ENCODE measurements at regions not wholly inside any gene's neighbourhood (a gene's known extent, or its start where the extent isn't known, plus 50 kb on each side); places are given as distances from the start of the nearest gene placed in this dataset.
"Not testable (repeated sequence)": the region's sequence is repeated elsewhere in the genome, so short reads cannot be mapped to it uniquely, and the experiment has no call there.

GRCh38 chr15:95150466-95150865, 919.1 kb downstream of the MCTP2 start:
- H3K4me2 ChIP-seq (ENCODE audit: low read depth, low read length), result no peak overlapping the region
- DNase-seq, result no peak
- H3K79me2 ChIP-seq (ENCODE audit: low read length), result no peaks in the 10 kb centered on the region
- no peaks in the 10 kb centered on the region for H4K20me1 ChIP-seq (ENCODE audit: insufficient read depth, low read length)
- no peak overlapping the region for H3K4me3 ChIP-seq (ENCODE audit: low read length)
- no peaks in the 10 kb centered on the region for H3K36me3 ChIP-seq (replicated peaks; ENCODE audit: insufficient read depth, low read length)
- H3K27me3 ChIP-seq (replicated peaks; ENCODE audit: insufficient read depth, low read length), result no peaks in the 10 kb centered on the region
- H3F3A ChIP-seq (ENCODE audit: insufficient read depth, low read length), result no peaks in the 10 kb centered on the region
- no peak overlapping the region for H3K27ac ChIP-seq (ENCODE audit: low read length)
- no peak for TF ChIP-seq EZH2 (optimal IDR thresholded peaks at IDR 0.05; ENCODE audit: low read depth, low read length)
- TF ChIP-seq EZH2phosphoT487 (IDR thresholded peaks at IDR 0.05; ENCODE audit: low read length), result no peak
- no peak for TF ChIP-seq CTCF (IDR thresholded peaks at IDR 0.05; ENCODE audit: low read length)
- no peaks in the 10 kb centered on the region for H3K9me2 ChIP-seq (replicated peaks; ENCODE audit: insufficient read depth, low read length)
- no peaks in the 10 kb centered on the region for H3K9me3 ChIP-seq (replicated peaks; ENCODE audit: insufficient read depth, low read length)
- no peak overlapping the region for H3K9ac ChIP-seq (ENCODE audit: low read length)
- no peaks in the 10 kb centered on the region for H3K4me1 ChIP-seq (ENCODE audit: low read length)
- H2AFZ ChIP-seq (ENCODE audit: low read length), result no peak overlapping the region

- no peak overlapping the region for H3K27ac ChIP-seq (ENCODE audit: low read length)
- H2AFZ ChIP-seq (ENCODE audit: low read length), result no peak overlapping the region
- no peaks in the 10 kb centered on the region for H3K4me1 ChIP-seq (ENCODE audit: low read length)
- no peaks in the 10 kb centered on the region for H3F3A ChIP-seq (ENCODE audit: insufficient read depth, low read length)
- no peaks in the 10 kb centered on the region for H3K9me2 ChIP-seq (replicated peaks; ENCODE audit: insufficient read depth, low read length)
- no peak overlapping the region for H3K9ac ChIP-seq (ENCODE audit: low read length)
- H4K20me1 ChIP-seq (ENCODE audit: insufficient read depth, low read length), result no peaks in the 10 kb centered on the region
- H3K9me3 ChIP-seq (replicated peaks; ENCODE audit: insufficient read depth, low read length), result no peaks in the 10 kb centered on the region
- TF ChIP-seq EZH2phosphoT487 (IDR thresholded peaks at IDR 0.05; ENCODE audit: low read length) (no peak), EZH2 (optimal IDR thresholded peaks at IDR 0.05; ENCODE audit: low read depth, low read length) (no peak), CTCF (IDR thresholded peaks at IDR 0.05; ENCODE audit: low read length) (no peak)
- H3K27me3 ChIP-seq (replicated peaks; ENCODE audit: insufficient read depth, low read length), result no peaks in the 10 kb centered on the region
- no peak for DNase-seq
- H3K36me3 ChIP-seq (replicated peaks; ENCODE audit: insufficient read depth, low read length), result no peaks in the 10 kb centered on the region
- H3K4me2 ChIP-seq (ENCODE audit: low read depth, low read length), result no peak overlapping the region
- H3K4me3 ChIP-seq (ENCODE audit: low read length), result no peak overlapping the region
- H3K79me2 ChIP-seq (ENCODE audit: low read length), result no peaks in the 10 kb centered on the region
Measured at GRCh38 chr15:95152741-95153140, 921.4 kb downstream of the MCTP2 start.

GRCh38 chr15:95153201-95153600, 921.8 kb downstream of the MCTP2 start:
- not testable (repeated sequence) for H3K36me3 ChIP-seq (replicated peaks; ENCODE audit: insufficient read depth, low read length); H3K9ac ChIP-seq (ENCODE audit: low read length); H3K4me2 ChIP-seq (ENCODE audit: low read depth, low read length); DNase-seq; H3K79me2 ChIP-seq (ENCODE audit: low read length); H2AFZ ChIP-seq (ENCODE audit: low read length); H3F3A ChIP-seq (ENCODE audit: insufficient read depth, low read length); H3K4me3 ChIP-seq (ENCODE audit: low read length); H3K4me1 ChIP-seq (ENCODE audit: low read length); H3K27me3 ChIP-seq (replicated peaks; ENCODE audit: insufficient read depth, low read length); H3K9me3 ChIP-seq (replicated peaks; ENCODE audit: insufficient read depth, low read length); H3K27ac ChIP-seq (ENCODE audit: low read length); H3K9me2 ChIP-seq (replicated peaks; ENCODE audit: insufficient read depth, low read length); H4K20me1 ChIP-seq (ENCODE audit: insufficient read depth, low read length)

GRCh38 chr15:95160316-95160715, 929.0 kb downstream of the MCTP2 start:
- Histone ChIP-seq H3K4me2 (ENCODE audit: low read depth, low read length) (no peak overlapping the region), H3K79me2 (ENCODE audit: low read length) (no peaks in the 10 kb centered on the region), H3K9me2 (replicated peaks; ENCODE audit: insufficient read depth, low read length) (no peaks in the 10 kb centered on the region), H3K27ac (ENCODE audit: low read length) (no peak overlapping the region), H3K36me3 (replicated peaks; ENCODE audit: insufficient read depth, low read length) (no peaks in the 10 kb centered on the region), H3F3A (ENCODE audit: insufficient read depth, low read length) (no peaks in the 10 kb centered on the region), H3K4me1 (ENCODE audit: low read length) (no peaks in the 10 kb centered on the region), H4K20me1 (ENCODE audit: insufficient read depth, low read length) (no peaks in the 10 kb centered on the region), H3K27me3 (replicated peaks; ENCODE audit: insufficient read depth, low read length) (no peaks in the 10 kb centered on the region), H3K9me3 (replicated peaks; ENCODE audit: insufficient read depth, low read length) (no peaks in the 10 kb centered on the region), H3K4me3 (ENCODE audit: low read length) (no peak overlapping the region), H2AFZ (ENCODE audit: low read length) (no peak overlapping the region), H3K9ac (ENCODE audit: low read length) (no peak overlapping the region)
- DNase-seq, result no peak
- TF ChIP-seq EZH2phosphoT487 (IDR thresholded peaks at IDR 0.05; ENCODE audit: low read length) (no peak), CTCF (IDR thresholded peaks at IDR 0.05; ENCODE audit: low read length) (no peak)

All from MM.1S (cell line).